GM12878 (cell line): ENCODE measurements at regions not wholly inside any gene's neighbourhood (a gene's known extent, or its start where the extent isn't known, plus 50 kb on each side); places are given as distances from the start of the nearest gene placed in this dataset.

Source experiments
- ATAC-seq: fragments of 200-7000 bp; cut with Tn5 transposase; 3 replicates; pipeline ENCODE4 v1.9.1; 2020; ENCODE audit warnings: mild to moderate bottlenecking, moderate library complexity
- BruUV-seq: library from RNA; stranded (reverse); fragments of 400-500 nt; replicated peaks from 2 replicates; lab custom pipeline; 2021; lab: Mats Ljungman, UMichigan
- CTCF ChIA-PET: fragments of 300-600 bp; sonication (Branson Sonifier 250); formaldehyde crosslinking; extraction: SDS; loops from one replicate; lab custom pipeline; 2021; ENCODE audit warnings: inconsistent platforms; lab: Yijun Ruan, JAX
- POLR2A ChIA-PET: fragments of 350-600 bp; formaldehyde crosslinking; extraction: SDS; loops from one replicate; lab custom pipeline; 2021; ENCODE audit warnings: inconsistent platforms; lab: Charles Lee
- RAD21 ChIA-PET: fragments of 300-600 bp; sonication (Branson Sonifier 250); formaldehyde crosslinking; loops from one replicate; lab custom pipeline; 2023; ENCODE audit warnings: antibody characterized with exemption; ENCODE audit not compliant: unreplicated experiment; lab: Charles Lee
- SMC1A ChIA-PET: fragments of 300-600 bp; sonication (Branson Sonifier 250); formaldehyde crosslinking; loops from one replicate; lab custom pipeline; 2023; ENCODE audit not compliant: unreplicated experiment, uncharacterized antibody; lab: Charles Lee
- DNase-seq: peaks from one replicate; pipeline ENCODE4 v3.0.0-alpha.2; 2011; ENCODE audit warnings: low read depth, low spot score
- FAIRE-seq: peaks from 3 replicates; lab custom pipeline; 2011; peaks lifted over from hg19 to GRCh38; lab: Jason Lieb, UNC
- H2AFZ ChIP-seq: 2 replicates; pipeline ENCODE4 v1.6.0; 2011; ENCODE audit warnings: low read depth, low read length, control low read depth; ENCODE audit not compliant: control insufficient read depth
- H3K27ac ChIP-seq: 2 replicates; pipeline ENCODE4 v1.5.1; 2011; ENCODE audit warnings: control low read depth; ENCODE audit not compliant: control insufficient read depth, insufficient read depth
- H3K27me3 ChIP-seq, 2 experiments: replicated peaks in 1 of 2; 2 replicates each; pipeline versions ENCODE4 v1.6.0 to v1.6.1; 2011; ENCODE audit warnings: low read length in 1 of 2; ENCODE audit not compliant: control insufficient read depth in 2 of 2, insufficient read depth in 2 of 2
- H3K36me3 ChIP-seq, 2 experiments: 2 replicates each; pipeline ENCODE4 v1.5.1; 2011; ENCODE audit warnings: low read length in 1 of 2; ENCODE audit not compliant: control insufficient read depth in 2 of 2, insufficient read depth in 2 of 2
- H3K4me1 ChIP-seq: 2 replicates; pipeline ENCODE4 v1.6.1; 2011; ENCODE audit warnings: mild to moderate bottlenecking, low read length, moderate library complexity, mixed read lengths; ENCODE audit not compliant: control insufficient read depth, insufficient read depth
- H3K4me2 ChIP-seq: 2 replicates; pipeline ENCODE4 v1.6.0; 2011; ENCODE audit warnings: control low read depth; ENCODE audit not compliant: control insufficient read depth, insufficient read depth
- H3K4me3 ChIP-seq: fragments of 200-600 bp; sonication (generic); 2 replicates; pipeline ENCODE4 v1.5.1; 2016
- H3K79me2 ChIP-seq: 2 replicates; pipeline ENCODE4 v1.6.0; 2011; ENCODE audit warnings: low read length; ENCODE audit not compliant: control insufficient read depth, insufficient read depth
- H3K9ac ChIP-seq: 2 replicates; pipeline ENCODE4 v1.8.0; 2011; ENCODE audit warnings: low read length, control low read depth, mixed read lengths; ENCODE audit not compliant: control insufficient read depth, insufficient read depth
- H3K9me3 ChIP-seq: replicated peaks from 3 replicates; pipeline ENCODE4 v1.5.1; 2011; ENCODE audit warnings: mild to moderate bottlenecking, low read length; ENCODE audit not compliant: control insufficient read depth, insufficient read depth
- H4K20me1 ChIP-seq: 2 replicates; pipeline ENCODE4 v1.6.0; 2011; ENCODE audit not compliant: control insufficient read depth, insufficient read depth
- CBX3 ChIP-seq: fragments of 200-600 bp; sonication (generic); IDR thresholded peaks from 2 replicates; pipeline ENCODE4 v1.6.1; 2016; ENCODE audit warnings: low read depth, borderline replicate concordance
- PKNOX1 ChIP-seq: fragments of 450-650 bp; IDR thresholded peaks from 2 replicates; pipeline ENCODE4 v1.6.1; 2016; ENCODE audit warnings: mild to moderate bottlenecking
- RCOR1 ChIP-seq: conservative IDR thresholded peaks from 2 replicates; pipeline ENCODE4 v1.6.1; 2012; ENCODE audit warnings: low read depth, low read length, improper control_type of control experiment
- REST ChIP-seq: IDR thresholded peaks from 2 replicates; pipeline ENCODE4 v1.6.1; 2012; ENCODE audit warnings: mild to moderate bottlenecking, low read depth, low read length
- RUNX3 ChIP-seq: IDR thresholded peaks from 2 replicates; pipeline ENCODE4 v1.6.1; 2012; ENCODE audit warnings: low read length, inconsistent platforms
- SKIL ChIP-seq: fragments of 450-650 bp; IDR thresholded peaks from 2 replicates; pipeline ENCODE4 v1.6.1; 2017; ENCODE audit warnings: mild to moderate bottlenecking, low read depth, inconsistent platforms; ENCODE audit not compliant: poor library complexity, severe bottlenecking
- whole genome bisulfite sequencing: methylation state at CpG from one replicate; pipeline ENCODE4 v1.1.6; 2016; ENCODE audit warnings: low lambda C conversion rate; ENCODE audit not compliant: insufficient replicate concordance, insufficient coverage; ENCODE audit errors: missing lambda C conversion rate; 5-methylcytosine and 5-hydroxymethylcytosine counted together
- in situ Hi-C: fragments of 300-500 bp; cut with MboI; formaldehyde crosslinking; loops from 9 replicates; pipeline ENCODE4 v1.14.3; 2018; ENCODE audit warnings: mixed read lengths
- intact Hi-C: fragments of 100-400 bp; cut with micrococcal nuclease; formaldehyde crosslinking; loops from one replicate; pipeline ENCODE4 v1.14.2; 2022; ENCODE audit not compliant: unreplicated experiment

- no peak overlapping the region for H3K4me2 ChIP-seq
- H3K4me1 ChIP-seq: no peaks in the 10 kb centered on the region
- POLR2A ChIA-PET: no interaction called here
- no peaks in the 10 kb centered on the region for H3K9me3 ChIP-seq
- no peak overlapping the region for H3K9ac ChIP-seq
- H3K27me3 ChIP-seq: no peaks in the 10 kb centered on the region
- no peaks in the 10 kb centered on the region for H4K20me1 ChIP-seq
- H2AFZ ChIP-seq: no peak overlapping the region
- CTCF ChIA-PET: interaction anchor here (0.7 to 4.2 kb wide), 5 partner anchors 9 to 87 kb away, joined by 3 to 13 read pairs (median 3); no protein-coding TSS in a partner anchor
- no peak for ATAC-seq
- intact Hi-C loops (no loop called here), in situ Hi-C loops (no loop called here)
- TF ChIP-seq RCOR1 (no peak), SKIL (no peak), PKNOX1 (peak; percentile 61; the same call in 1 of the 2 replicates), REST (no peak), RUNX3 (no peak), CBX3 (no peak)
- H3K4me3 ChIP-seq: no peak overlapping the region
- RAD21 ChIA-PET: interaction anchor here (1.6 kb wide), 1 partner anchor 57 kb away, joined by 5 read pairs; no protein-coding TSS in a partner anchor
- H3K36me3 ChIP-seq: no peaks in the 10 kb centered on the region
- SMC1A ChIA-PET: interaction anchor here (0.9 to 1.4 kb wide), 3 partner anchors 32 to 87 kb away, joined by 3 read pairs; no protein-coding TSS in a partner anchor
- FAIRE-seq: no peak
- no peak for DNase-seq
- no peaks in the 10 kb centered on the region for H3K79me2 ChIP-seq
- WGBS: 43% methylated on average over 4 of the region's 4 CpGs
- BruUV-seq: no TSS peak
- H3K27ac ChIP-seq: no peak overlapping the region
Observed at GRCh38 chr3:182626484-182627467, 166.5 kb upstream of the ATP11B start.
